ENCODE measurements at regions not wholly inside any gene's neighbourhood (a gene's known extent, or its start where the extent isn't known, plus 50 kb on each side); places are given as distances from the start of the nearest gene placed in this dataset.

GRCh38 chr15:61387675-61388074, 158.6 kb upstream of the RORA start:
- H3K4me2 ChIP-seq (ENCODE audit: insufficient read depth, insufficient read length, low read length) = no peak overlapping the region
- no peak for DNase-seq
- H4K8ac ChIP-seq (replicated peaks; ENCODE audit: insufficient read length, low read depth, low read length) = no peak overlapping the region
- no peaks in the 10 kb centered on the region for H3K79me2 ChIP-seq (ENCODE audit: insufficient read depth, low read length)
- Mint-ChIP-seq H3K36me3 (ENCODE audit: insufficient read depth in 1 of 3, low read depth in 3 of 3) (peaks cover 0 to 4% (median 0%) of the 10 kb centered on the region in 3 experiments; a peak in 2 of 7 replicates), H3K27ac (no peak overlapping the region), H3K9me3 (peaks cover 3 to 5% of the 10 kb centered on the region in 2 experiments; a peak in 3 of 5 replicates), H3K27me3 (ENCODE audit: low read depth) (no peaks in the 10 kb centered on the region), H3K4me1 (no peaks in the 10 kb centered on the region), H3K4me3 (no peak overlapping the region)
- H3K27me3 ChIP-seq (ENCODE audit: insufficient read depth, low read length) = no peaks in the 10 kb centered on the region
- no peaks in the 10 kb centered on the region for H3K9me3 ChIP-seq (ENCODE audit: control insufficient read depth, low read depth, low read length)
- no peak overlapping the region for H3K18ac ChIP-seq (ENCODE audit: insufficient read length, low read depth, low read length)
- H4K91ac ChIP-seq (ENCODE audit: insufficient read length, low read depth, low read length) = no peak overlapping the region
- H3K23me2 ChIP-seq (ENCODE audit: insufficient read length, low read depth, low read length, poor library complexity, severe bottlenecking) = no peaks in the 10 kb centered on the region
- no peak overlapping the region for H3K4ac ChIP-seq (ENCODE audit: low read depth, low read length)
- H3K9ac ChIP-seq (ENCODE audit: extremely low read depth, insufficient read length, low read length) = no peak overlapping the region
- H2BK120ac ChIP-seq (ENCODE audit: low read depth, low read length, poor library complexity, severe bottlenecking) = no peak overlapping the region
- no peak overlapping the region for H3K14ac ChIP-seq (ENCODE audit: insufficient read depth, low read length)
- no peaks in the 10 kb centered on the region for H3K79me1 ChIP-seq (ENCODE audit: insufficient read depth, low read depth, low read length, poor library complexity, severe bottlenecking)
- no peak overlapping the region for H2BK20ac ChIP-seq (ENCODE audit: low read depth, low read length, poor library complexity, severe bottlenecking)
- H2AFZ ChIP-seq (ENCODE audit: low read length) = no peak overlapping the region
- no peaks in the 10 kb centered on the region for H3K4me1 ChIP-seq (ENCODE audit: insufficient read depth, low read length)
- H2BK12ac ChIP-seq (ENCODE audit: insufficient read length, low read depth, low read length) = no peak overlapping the region
- H2BK5ac ChIP-seq (ENCODE audit: insufficient read length, low read length) = no peak overlapping the region
- H2BK15ac ChIP-seq (ENCODE audit: low read depth, low read length) = no peak overlapping the region
- H3T11ph ChIP-seq (ENCODE audit: low read length) = no peak overlapping the region
- no peak overlapping the region for H3K23ac ChIP-seq (ENCODE audit: insufficient read length, low read depth, low read length)
- no peak overlapping the region for H4K5ac ChIP-seq (ENCODE audit: insufficient read length, low read depth, low read length)
- no peak for TF ChIP-seq CTCF (conservative IDR thresholded peaks at IDR 0.05)
- H3K56ac ChIP-seq (ENCODE audit: insufficient read length, low read depth, low read length) = no peak overlapping the region
- H2AK5ac ChIP-seq (ENCODE audit: insufficient read length, low read length) = no peak overlapping the region
- H4K20me1 ChIP-seq (ENCODE audit: control insufficient read depth, insufficient read depth, insufficient read length) = no peaks in the 10 kb centered on the region
- no peak overlapping the region for H3K27ac ChIP-seq (ENCODE audit: insufficient read length, low read depth, low read length)
